ENCODE measurements at regions not wholly inside any gene's neighbourhood (a gene's known extent, or its start where the extent isn't known, plus 50 kb on each side); places are given as distances from the start of the nearest gene placed in this dataset.

- TF ChIP-seq, protein P1, sequence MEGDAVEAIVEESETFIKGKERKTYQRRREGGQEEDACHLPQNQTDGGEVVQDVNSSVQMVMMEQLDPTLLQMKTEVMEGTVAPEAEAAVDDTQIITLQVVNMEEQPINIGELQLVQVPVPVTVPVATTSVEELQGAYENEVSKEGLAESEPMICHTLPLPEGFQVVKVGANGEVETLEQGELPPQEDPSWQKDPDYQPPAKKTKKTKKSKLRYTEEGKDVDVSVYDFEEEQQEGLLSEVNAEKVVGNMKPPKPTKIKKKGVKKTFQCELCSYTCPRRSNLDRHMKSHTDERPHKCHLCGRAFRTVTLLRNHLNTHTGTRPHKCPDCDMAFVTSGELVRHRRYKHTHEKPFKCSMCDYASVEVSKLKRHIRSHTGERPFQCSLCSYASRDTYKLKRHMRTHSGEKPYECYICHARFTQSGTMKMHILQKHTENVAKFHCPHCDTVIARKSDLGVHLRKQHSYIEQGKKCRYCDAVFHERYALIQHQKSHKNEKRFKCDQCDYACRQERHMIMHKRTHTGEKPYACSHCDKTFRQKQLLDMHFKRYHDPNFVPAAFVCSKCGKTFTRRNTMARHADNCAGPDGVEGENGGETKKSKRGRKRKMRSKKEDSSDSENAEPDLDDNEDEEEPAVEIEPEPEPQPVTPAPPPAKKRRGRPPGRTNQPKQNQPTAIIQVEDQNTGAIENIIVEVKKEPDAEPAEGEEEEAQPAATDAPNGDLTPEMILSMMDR (IDR thresholded peaks at IDR 0.05), result no peak
- TF ChIP-seq POLR2A (IDR thresholded peaks at IDR 0.05), result no peak
Observed at GRCh38 chr9:73806876-73807275, 655.2 kb downstream of the ANXA1 start.

Measured in heart left ventricle (tissue), 13 donors.